Liver (tissue), 3 donors: ENCODE measurements at regions not wholly inside any gene's neighbourhood (a gene's known extent, or its start where the extent isn't known, plus 50 kb on each side); places are given as distances from the start of the nearest gene placed in this dataset.

Experiments used
- ATF3 ChIP-seq: IDR thresholded peaks from 2 replicates; pipeline ENCODE4 v1.6.1; 2016; ENCODE audit warnings: antibody characterized with exemption
- CTCF ChIP-seq: fragments of 150-350 bp; IDR thresholded peaks from 2 replicates; pipeline ENCODE4 v1.5.1; 2017; ENCODE audit warnings: improper control_type of control experiment, low read depth, low read length; ENCODE audit not compliant: missing input control
- EGR1 ChIP-seq, 2 donors: IDR thresholded peaks; 2 replicates each; pipeline ENCODE4 v1.6.1; 2016 to 2018; ENCODE audit warnings: antibody characterized with exemption in 2 of 2, low read depth in 2 of 2
- FOXA1 ChIP-seq: IDR thresholded peaks from 2 replicates; pipeline ENCODE4 v1.6.1; 2016; ENCODE audit warnings: antibody characterized with exemption
- GABPA ChIP-seq, 2 donors: IDR thresholded peaks in 1 of 2; conservative IDR thresholded peaks in 1 of 2; 2 replicates each; pipeline ENCODE4 v1.6.1; 2016; ENCODE audit warnings: antibody characterized with exemption in 2 of 2, mild to moderate bottlenecking in 1 of 2, moderate library complexity in 1 of 2
- JUND ChIP-seq, 2 donors: IDR thresholded peaks; 2 replicates each; pipeline ENCODE4 v1.6.1; 2016; ENCODE audit warnings: antibody characterized with exemption in 2 of 2
- MAX ChIP-seq: IDR thresholded peaks from 2 replicates; pipeline ENCODE4 v1.6.1; 2016; ENCODE audit warnings: antibody characterized with exemption
- RAD21 ChIP-seq, 2 donors: IDR thresholded peaks; 2 replicates each; pipeline ENCODE4 v1.6.1; 2016; ENCODE audit warnings: antibody characterized with exemption in 2 of 2, mild to moderate bottlenecking in 2 of 2
- REST ChIP-seq: IDR thresholded peaks from 2 replicates; pipeline ENCODE4 v1.6.1; 2016; ENCODE audit warnings: antibody characterized with exemption, mild to moderate bottlenecking
- SP1 ChIP-seq: IDR thresholded peaks from 2 replicates; pipeline ENCODE4 v1.6.1; 2018; ENCODE audit warnings: antibody characterized with exemption, mild to moderate bottlenecking
- TAF1 ChIP-seq: conservative IDR thresholded peaks from 2 replicates; pipeline ENCODE4 v1.6.1; 2016; ENCODE audit warnings: antibody characterized with exemption, mild to moderate bottlenecking
- YY1 ChIP-seq: IDR thresholded peaks from 2 replicates; pipeline ENCODE4 v1.6.1; 2016; ENCODE audit warnings: antibody characterized with exemption, mild to moderate bottlenecking
- ZBTB33 ChIP-seq: IDR thresholded peaks from 2 replicates; pipeline ENCODE4 v1.6.1; 2016; ENCODE audit warnings: antibody characterized with exemption
- donor health status: healthy.
- donor health status: healthy.

GRCh38 chr6:95830859-95831557 is 184.8 kb upstream of the FUT9 start:
- TF ChIP-seq CTCF (no peak), JUND (IDR thresholded peaks at IDR 0.05) (no peak), ATF3 (no peak), FOXA1 (no peak), MAX (no peak), RAD21 (IDR thresholded peaks at IDR 0.05) (no peak), GABPA (IDR thresholded peaks at IDR 0.05 in 1 of 2, conservative IDR thresholded peaks at IDR 0.05 in 1 of 2) (no peak), SP1 (no peak), REST (no peak), ZBTB33 (no peak), TAF1 (no peak), YY1 (no peak), EGR1 (IDR thresholded peaks at IDR 0.05; ENCODE audit: low read depth in 2 of 2) (no peak)
